Stimulated activated CD4-positive, alpha-beta T cell treated with anti-CD3 and anti-CD28 coated beads, Interleukin-4, amount 100 ng/mL, for 4 hours (primary cell): ENCODE measurements at regions not wholly inside any gene's neighbourhood (a gene's known extent, or its start where the extent isn't known, plus 50 kb on each side); places are given as distances from the start of the nearest gene placed in this dataset.
"Not testable (repeated sequence)": the region's sequence is repeated elsewhere in the genome, so short reads cannot be mapped to it uniquely, and the experiment has no call there.

ENCODE experiments used
- DNase-seq, 2 experiments: peaks; one replicate each; pipeline ENCODE4 v3.0.0-alpha.2; 2020

- DNase-seq, result not testable (repeated sequence)
Measured at GRCh38 chr22:23436354-23437106, 143.6 kb downstream of the IGLL1 start.

- not testable (repeated sequence) for DNase-seq
Measured at GRCh38 chr22:23435186-23435585, 144.9 kb downstream of the IGLL1 start.

DNA sequence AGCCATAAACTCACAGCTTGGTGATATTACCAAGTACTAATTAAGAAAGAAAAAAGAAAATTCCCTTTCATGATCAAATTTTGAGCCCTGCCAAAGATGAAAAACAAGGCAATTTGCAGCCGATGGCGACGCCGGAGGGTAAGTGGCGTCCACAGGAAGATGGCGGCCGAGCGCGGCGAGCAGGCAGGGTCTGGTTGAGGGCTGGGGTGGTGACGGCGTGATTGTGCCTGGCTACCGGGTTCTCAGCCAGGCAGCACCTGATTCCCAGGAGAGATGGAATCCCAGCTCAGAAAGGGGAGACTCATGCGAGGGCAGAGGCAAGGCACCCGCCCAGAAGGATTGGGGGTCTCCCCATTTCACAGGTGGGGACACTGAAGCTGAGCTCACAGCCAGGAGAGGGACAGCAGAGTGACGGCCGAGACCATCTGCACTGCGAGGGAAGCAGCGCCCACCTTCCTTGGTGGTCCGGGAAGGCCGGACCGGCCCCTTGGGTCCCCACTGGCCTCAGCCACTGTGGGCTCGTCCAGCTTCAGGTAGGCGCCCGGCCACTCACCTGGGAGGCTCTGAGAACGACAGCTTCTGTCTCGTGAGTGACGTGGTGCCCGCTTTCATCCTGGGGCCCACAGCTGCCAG, 145.8 kb downstream of the IGLL1 start:
- not testable (repeated sequence) for DNase-seq

DNA sequence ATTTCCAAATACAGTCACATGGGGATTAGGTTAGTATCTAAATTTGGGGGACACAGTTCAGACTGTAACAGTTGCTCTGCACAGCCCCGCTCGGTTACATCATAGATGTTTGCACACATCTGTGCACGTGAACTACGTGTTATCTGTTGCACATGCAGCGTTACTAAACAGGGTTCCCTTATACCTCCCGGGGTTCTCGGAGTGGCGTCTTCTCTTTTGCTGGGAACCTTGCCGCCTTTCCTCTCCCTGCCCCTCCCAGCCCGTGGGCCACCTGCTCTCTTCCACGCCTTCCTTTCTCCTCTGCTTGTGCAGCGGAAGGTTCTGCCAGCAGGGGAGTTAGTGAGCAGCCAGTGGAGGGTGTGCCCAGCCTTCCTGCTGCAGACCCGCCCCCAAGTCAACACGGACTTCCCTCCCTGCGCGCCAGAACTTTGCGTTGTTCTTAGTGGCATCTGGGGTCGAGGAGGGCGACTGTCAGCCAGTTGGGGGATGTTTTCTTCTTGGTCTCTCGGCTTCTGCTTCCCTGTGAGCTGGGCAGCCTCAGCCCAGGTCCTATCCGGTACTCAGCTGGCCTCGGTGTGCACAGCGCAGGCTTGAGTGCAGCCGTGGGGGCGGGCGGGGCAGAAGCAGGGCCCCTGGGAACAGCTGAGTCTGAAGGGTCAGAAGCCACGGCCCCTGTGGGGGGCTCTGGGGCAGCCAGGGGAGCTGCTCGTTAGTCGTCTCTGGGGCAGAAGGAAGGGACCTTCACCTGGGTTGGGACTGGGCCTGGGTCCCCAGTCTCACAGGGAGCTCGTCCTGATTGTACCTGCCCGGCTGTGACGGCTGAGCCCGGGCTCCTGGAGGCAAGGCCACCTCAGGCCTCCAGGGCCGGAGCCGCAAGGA, 146.7 kb downstream of the IGLL1 start:
- peak; percentile 19 to 34 for DNase-seq

DNA sequence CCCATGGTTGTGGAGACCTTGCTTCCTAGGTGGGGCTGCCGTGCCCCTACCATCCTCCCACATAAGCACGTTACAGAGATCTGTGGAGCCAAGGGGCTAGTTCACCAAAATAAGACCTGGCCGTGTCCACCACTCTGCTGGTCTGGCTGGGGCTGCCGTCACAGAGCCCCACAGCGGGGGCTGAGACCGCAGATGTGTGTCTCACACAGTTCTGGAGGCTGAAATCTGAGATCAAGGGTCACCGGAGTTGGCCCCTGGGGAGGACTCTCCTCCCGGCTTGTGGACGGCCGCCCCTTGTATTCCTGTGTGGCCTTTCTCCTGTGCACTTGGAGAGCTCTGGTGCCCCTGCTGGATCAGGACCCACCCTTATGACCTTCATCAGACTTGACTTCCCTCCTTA, 147.4 kb downstream of the IGLL1 start:
- not testable (repeated sequence) for DNase-seq

GRCh38 chr22:23431337-23432072, 148.6 kb downstream of the IGLL1 start:
- no peak for DNase-seq

DNA sequence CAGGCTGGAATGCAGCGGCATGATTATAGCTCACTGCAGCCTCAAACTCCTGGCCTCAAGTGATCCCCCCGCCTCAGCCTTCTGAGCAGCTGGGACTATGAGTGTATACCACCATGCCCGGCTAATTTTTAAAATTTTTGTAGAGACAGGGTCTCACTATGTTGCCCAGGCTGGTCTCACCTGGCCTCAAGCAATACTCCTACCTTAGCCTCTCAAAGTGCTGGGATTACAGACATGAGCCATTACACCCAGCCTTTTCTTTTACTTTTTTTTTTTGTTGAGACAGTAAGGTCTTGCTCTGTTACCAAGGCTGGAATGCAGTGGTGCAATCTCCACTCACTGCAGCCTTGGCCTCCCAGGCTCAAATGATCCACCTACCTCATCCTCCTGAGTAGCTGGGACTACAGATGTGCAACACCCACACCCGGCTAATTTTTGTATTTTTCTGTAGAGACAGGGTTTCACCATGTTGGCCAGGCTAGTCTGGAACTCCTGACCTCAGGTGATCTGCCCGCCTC, 155.5 kb downstream of the IGLL1 start:
- not testable (repeated sequence) for DNase-seq

- no peak for DNase-seq
Measured at GRCh38 chr22:23424031-23424430, 156.1 kb downstream of the IGLL1 start.

- not testable (repeated sequence) for DNase-seq
Measured at GRCh38 chr22:23422281-23422680, 157.8 kb downstream of the IGLL1 start.

DNA sequence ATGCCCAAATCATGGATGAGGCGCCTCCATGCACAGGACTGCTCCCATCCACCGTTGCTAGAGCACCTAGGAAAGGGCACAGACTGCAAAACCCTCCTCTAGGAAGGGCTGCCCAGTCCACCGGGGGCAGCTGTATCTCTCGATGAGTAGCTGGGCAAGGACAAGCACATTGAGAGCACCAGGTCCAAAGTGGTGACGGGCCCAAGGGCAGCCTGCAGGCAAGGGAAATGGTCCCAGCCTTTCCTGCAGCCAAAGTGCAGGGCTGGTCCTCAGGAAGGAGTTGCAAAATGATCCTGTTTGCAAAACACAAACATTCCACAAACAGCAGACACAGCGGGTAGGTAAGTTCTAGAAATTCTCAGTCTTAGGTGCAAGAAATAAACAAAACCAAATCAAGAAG, 158.8 kb downstream of the IGLL1 start:
- DNase-seq, result not testable (repeated sequence)

- DNase-seq, result no peak
Measured at GRCh38 chr22:23419931-23420330, 160.2 kb downstream of the IGLL1 start.

DNA sequence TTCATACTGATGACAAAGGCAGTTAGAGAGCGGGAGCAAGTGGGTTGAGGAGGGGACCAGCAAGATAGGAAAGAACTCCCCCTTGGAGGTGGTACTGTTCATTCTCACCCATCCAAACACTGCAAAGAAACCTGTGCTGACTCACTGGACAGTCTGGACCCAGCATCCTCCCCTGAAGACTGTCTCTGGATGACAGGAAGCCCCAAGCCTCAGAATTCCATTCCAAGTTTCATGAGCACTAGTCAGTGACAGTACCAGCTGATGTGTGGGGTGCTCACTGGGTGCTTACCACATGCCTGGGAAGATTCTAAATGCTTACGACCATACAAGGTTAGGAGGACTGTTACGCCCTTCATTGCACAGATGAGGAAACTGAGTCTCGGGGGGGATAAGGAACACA, 160.9 kb downstream of the IGLL1 start:
- DNase-seq, result no peak

DNA sequence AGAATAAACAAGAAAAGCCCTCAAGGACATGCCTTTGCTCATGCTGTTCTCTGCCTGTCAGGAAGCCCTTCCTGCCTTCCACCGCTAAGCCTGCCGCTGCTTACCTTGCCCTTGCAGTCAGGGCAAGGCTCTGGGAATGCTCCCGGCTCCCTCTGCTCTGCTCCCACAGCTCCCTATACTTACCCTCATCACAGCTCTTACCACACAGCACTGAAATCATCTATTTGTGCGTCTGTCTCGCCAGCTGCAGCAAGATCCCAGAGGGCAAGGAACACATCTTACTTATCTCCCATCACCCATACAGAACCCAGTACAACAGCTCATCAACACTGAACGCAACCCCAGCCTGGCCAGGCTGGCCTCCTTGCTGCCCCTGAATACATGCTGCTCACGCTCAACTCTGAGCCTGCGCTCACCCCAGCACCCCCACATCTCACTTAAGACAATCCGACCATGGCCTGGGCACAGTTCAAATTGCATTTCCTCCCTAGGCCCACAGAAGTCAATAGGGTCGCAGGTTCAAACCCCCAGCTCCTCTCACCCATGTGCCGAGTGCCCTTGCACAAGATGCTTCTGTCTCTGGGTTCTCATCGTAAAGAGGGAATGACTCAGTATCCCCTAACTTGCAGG, 161.8 kb downstream of the IGLL1 start:
- DNase-seq, result no peak

DNA sequence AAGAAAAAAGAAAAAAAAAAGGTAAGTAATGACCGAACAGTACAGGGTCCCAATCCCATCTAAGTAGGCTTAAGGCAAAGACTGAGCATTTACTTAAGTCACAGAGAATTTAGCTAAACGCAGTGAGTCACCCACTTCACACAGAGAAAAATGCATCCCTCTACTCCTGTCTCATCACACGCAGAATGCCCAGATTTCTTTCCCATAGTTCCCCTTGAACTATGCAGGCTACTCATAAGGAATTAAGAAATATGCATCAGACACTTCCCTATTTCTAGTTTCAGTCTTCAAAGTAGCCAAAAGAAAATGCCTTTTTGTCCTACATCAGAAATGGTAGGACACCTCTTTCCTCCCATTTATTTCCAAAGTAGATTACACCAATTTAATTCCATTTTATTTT, 162.8 kb downstream of the IGLL1 start:
- DNase-seq, result not testable (repeated sequence)

GRCh38 chr22:23416169-23416690, 163.9 kb downstream of the IGLL1 start:
- not testable (repeated sequence) for DNase-seq

DNA sequence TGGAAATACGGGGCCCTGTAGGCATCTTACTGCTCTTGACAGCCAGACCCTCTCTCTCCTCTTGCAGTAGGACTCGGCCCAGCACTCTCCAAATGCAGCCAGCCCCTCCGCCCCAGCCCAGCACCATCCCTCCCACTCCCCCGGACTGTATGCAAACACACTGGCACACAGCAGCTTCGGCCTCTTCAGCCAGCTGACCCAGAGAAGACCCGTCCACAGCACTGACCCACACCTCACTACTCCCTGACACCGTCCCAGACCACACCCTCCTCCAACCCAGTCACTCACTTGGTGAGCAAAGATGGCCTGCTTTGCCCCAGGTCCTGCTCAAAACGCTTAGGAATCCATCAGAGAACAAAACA, 164.6 kb downstream of the IGLL1 start:
- DNase-seq, result no peak

DNA sequence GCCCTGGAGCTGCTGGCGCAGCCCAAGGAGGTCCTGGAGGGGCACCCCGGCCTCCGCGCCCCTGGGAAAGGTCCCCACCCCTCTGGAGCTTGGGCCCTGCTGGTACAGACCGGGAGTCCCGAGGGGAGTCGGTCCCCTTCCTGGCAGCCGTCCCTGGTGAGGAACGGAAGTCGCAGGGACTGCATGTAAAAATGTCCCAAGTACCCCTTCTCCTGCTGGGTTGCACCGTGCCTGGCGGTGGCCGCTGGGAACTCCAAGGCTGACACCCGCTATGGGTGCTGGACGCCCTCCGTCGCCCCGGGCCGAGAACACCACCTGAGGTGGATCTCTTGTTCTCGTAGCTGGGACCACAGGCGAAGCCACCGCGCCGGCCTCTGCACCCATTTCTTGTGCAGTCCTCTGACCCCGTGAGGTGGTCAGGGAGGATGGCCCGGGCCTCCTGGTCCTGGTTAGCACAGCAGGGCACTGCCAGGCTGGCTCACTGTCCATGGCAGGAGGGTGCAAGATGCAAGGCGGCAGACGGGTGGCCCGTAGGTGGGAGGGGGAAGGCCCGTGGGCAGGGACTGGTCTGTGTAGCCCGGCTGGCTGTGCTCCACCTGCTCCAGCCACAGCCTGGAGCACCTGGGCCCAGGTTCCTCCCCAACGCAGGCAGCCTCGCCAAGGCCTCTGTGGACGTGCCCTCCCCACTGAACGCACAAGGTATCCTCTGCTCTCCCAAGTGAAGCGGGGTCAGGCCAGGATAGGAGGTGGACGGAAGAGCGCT, 165.2 kb downstream of the IGLL1 start:
- no peak for DNase-seq

DNA sequence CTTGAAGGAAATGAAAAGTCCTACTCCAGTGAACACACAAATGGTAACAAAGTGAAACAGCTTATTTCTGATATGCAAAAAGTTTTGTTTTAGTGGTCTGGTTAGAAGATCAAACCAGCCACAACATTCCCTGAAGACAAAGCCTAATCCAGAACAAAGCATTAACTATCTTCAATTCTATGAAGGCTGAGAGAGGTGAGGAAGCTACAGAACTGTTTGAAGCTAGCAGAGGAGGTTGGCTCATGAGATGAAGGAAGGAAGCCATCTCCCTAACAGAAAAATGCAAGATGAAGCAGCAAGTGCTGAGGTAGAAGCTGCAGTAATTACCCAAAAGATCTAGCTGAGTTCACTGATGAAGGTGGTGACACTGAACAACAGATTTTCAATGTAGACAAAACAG, 168.4 kb downstream of the IGLL1 start:
- DNase-seq, result no peak

- no peak for DNase-seq
Measured at GRCh38 chr22:23410411-23410810, 169.7 kb downstream of the IGLL1 start.

- DNase-seq, result no peak
Measured at GRCh38 chr22:23409976-23410375, 170.1 kb downstream of the IGLL1 start.

DNA sequence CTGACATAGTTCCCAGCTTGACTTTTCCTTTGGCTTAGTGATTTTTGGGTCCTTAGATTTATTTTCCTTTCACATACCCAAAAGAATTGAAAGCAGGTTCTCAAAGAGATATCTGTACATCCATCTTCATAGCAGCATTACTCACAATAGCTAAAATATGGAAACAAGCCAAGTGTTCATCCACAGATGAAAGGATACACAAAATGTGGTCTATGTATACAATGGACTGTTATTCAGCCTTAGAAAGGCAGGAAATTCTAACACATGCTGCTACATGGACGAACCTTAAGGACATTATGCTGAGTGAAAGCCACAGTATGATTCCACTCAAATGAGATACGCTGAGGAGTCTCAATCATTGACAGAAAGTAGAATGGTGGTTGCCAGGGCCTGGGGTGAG, 171.8 kb downstream of the IGLL1 start:
- DNase-seq, result no peak
